OCI-LY1 (cell line): ENCODE measurements at regions not wholly inside any gene's neighbourhood (a gene's known extent, or its start where the extent isn't known, plus 50 kb on each side); places are given as distances from the start of the nearest gene placed in this dataset.

Source experiments
- EZH2 ChIP-seq: fragments of 200-600 bp; sonication (generic), shearing (Covaris generic); IDR thresholded peaks from 2 replicates; pipeline ENCODE4 v1.8.0; 2017; ENCODE audit warnings: borderline replicate concordance, mixed run types, mild to moderate bottlenecking, antibody characterized with exemption, low read length, moderate library complexity, mixed read lengths
- TF ChIP-seq, protein P1 (sequence below): fragments of 200-600 bp; sonication (generic), shearing (Covaris generic); IDR thresholded peaks from 2 replicates; pipeline ENCODE4 v1.5.1; 2017; ENCODE audit warnings: mild to moderate bottlenecking, antibody characterized with exemption, low read length, moderate library complexity, mixed read lengths

GRCh38 chr2:8142461-8142860 lies 539.4 kb upstream of the ID2 start:
- TF ChIP-seq, protein P1, sequence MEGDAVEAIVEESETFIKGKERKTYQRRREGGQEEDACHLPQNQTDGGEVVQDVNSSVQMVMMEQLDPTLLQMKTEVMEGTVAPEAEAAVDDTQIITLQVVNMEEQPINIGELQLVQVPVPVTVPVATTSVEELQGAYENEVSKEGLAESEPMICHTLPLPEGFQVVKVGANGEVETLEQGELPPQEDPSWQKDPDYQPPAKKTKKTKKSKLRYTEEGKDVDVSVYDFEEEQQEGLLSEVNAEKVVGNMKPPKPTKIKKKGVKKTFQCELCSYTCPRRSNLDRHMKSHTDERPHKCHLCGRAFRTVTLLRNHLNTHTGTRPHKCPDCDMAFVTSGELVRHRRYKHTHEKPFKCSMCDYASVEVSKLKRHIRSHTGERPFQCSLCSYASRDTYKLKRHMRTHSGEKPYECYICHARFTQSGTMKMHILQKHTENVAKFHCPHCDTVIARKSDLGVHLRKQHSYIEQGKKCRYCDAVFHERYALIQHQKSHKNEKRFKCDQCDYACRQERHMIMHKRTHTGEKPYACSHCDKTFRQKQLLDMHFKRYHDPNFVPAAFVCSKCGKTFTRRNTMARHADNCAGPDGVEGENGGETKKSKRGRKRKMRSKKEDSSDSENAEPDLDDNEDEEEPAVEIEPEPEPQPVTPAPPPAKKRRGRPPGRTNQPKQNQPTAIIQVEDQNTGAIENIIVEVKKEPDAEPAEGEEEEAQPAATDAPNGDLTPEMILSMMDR = no peak
- no peak for TF ChIP-seq EZH2
